HepG2 (cell line): ENCODE measurements at regions not wholly inside any gene's neighbourhood (a gene's known extent, or its start where the extent isn't known, plus 50 kb on each side); places are given as distances from the start of the nearest gene placed in this dataset.

Experiments used
- ATAC-seq: fragments of 200-7000 bp; cut with Tn5 transposase; 3 replicates; pipeline ENCODE4 v1.9.1; 2020; ENCODE audit warnings: mild to moderate bottlenecking, moderate library complexity
- BruUV-seq: library from RNA; stranded (reverse); fragments of 400-500 nt; replicated peaks from 2 replicates; lab custom pipeline; 2021; lab: Mats Ljungman, UMichigan
- CTCF ChIA-PET: fragments of 300-600 bp; formaldehyde crosslinking; extraction: SDS; loops from one replicate; lab custom pipeline; 2021; ENCODE audit warnings: low total read pairs, inconsistent platforms, low intra/inter-chr PET ratio; lab: Yijun Ruan, JAX
- POLR2A ChIA-PET: fragments of 350-600 bp; sonication (Branson Sonifier 250); formaldehyde crosslinking; loops from one replicate; lab custom pipeline; 2020; ENCODE audit warnings: antibody characterized with exemption, inconsistent platforms; lab: Yijun Ruan, JAX
- DNase-seq: peaks from one replicate; pipeline ENCODE4 v3.0.0-alpha.2; 2015; ENCODE audit warnings: low spot score
- FAIRE-seq: peaks from 3 replicates; lab custom pipeline; 2011; peaks lifted over from hg19 to GRCh38; lab: Jason Lieb, UNC
- H2AFZ ChIP-seq: one replicate; pipeline ENCODE4 v1.6.1; 2011; ENCODE audit warnings: low read length, inconsistent platforms
- H3K27ac ChIP-seq: fragments of 300-600 bp; 3 replicates; pipeline ENCODE4 v1.8.0; 2011; ENCODE audit warnings: mixed run types, mild to moderate bottlenecking, mixed read lengths, low read length, inconsistent platforms; ENCODE audit not compliant: insufficient read depth; ENCODE audit errors: extremely low read length
- H3K27me3 ChIP-seq, 2 experiments: fragments of 200-600 bp in 1 of 2; 2 replicates in 1 of 2; 3 replicates in 1 of 2; pipeline versions ENCODE4 v1.6.0 to v1.8.0; 2011; ENCODE audit warnings: low read length in 2 of 2, mild to moderate bottlenecking in 2 of 2, moderate library complexity in 2 of 2, inconsistent platforms in 1 of 2; ENCODE audit not compliant: insufficient read depth in 2 of 2, control insufficient read depth in 1 of 2
- H3K36me3 ChIP-seq, 2 experiments: fragments of 200-600 bp in 1 of 2; replicated peaks in 1 of 2; 2 replicates in 1 of 2; 3 replicates in 1 of 2; pipeline versions ENCODE4 v1.5.1 to v1.8.0; 2011; ENCODE audit warnings: low read length in 2 of 2, inconsistent platforms in 1 of 2; ENCODE audit not compliant: insufficient read depth in 2 of 2, control insufficient read depth in 1 of 2
- H3K4me1 ChIP-seq: 2 replicates; pipeline ENCODE4 v1.5.1; 2012; ENCODE audit warnings: low read length, inconsistent platforms; ENCODE audit not compliant: insufficient read depth
- H3K4me2 ChIP-seq: 2 replicates; pipeline ENCODE4 v1.6.0; 2011; ENCODE audit warnings: low read depth, low read length, inconsistent platforms
- H3K4me3 ChIP-seq, 3 experiments: fragments of 200-600 bp in 1 of 3; sonication (generic), shearing (Covaris generic) in 1 of 3; replicated peaks in 1 of 3; 2 replicates each; pipeline ENCODE4 v1.5.1; 2011 to 2016; ENCODE audit warnings: low read length in 3 of 3, inconsistent platforms in 2 of 3, low read depth in 2 of 3, mild to moderate bottlenecking in 2 of 3, control low read depth in 1 of 3, mixed read lengths in 1 of 3; ENCODE audit not compliant: insufficient read depth in 1 of 3
- H3K79me2 ChIP-seq: one replicate; pipeline ENCODE4 v1.6.1; 2011; ENCODE audit warnings: low read length, inconsistent platforms; ENCODE audit not compliant: insufficient read depth
- H3K9ac ChIP-seq: 2 replicates; pipeline ENCODE4 v1.6.0; 2011; ENCODE audit warnings: mild to moderate bottlenecking, low read depth, low read length, inconsistent platforms; ENCODE audit not compliant: insufficient read depth
- H3K9me3 ChIP-seq: 2 replicates; pipeline ENCODE4 v1.5.1; 2012; ENCODE audit warnings: mild to moderate bottlenecking, low read length
- H4K20me1 ChIP-seq: 2 replicates; pipeline ENCODE4 v1.6.0; 2011; ENCODE audit warnings: inconsistent platforms, mild to moderate bottlenecking, low read length, moderate library complexity; ENCODE audit not compliant: insufficient read depth
- DNMT1 ChIP-seq: sonication (generic); formaldehyde crosslinking; IDR thresholded peaks from 2 replicates; pipeline ENCODE4 v1.5.1; 2020; ENCODE audit warnings: mild to moderate bottlenecking, missing genetic modification reagents
- DR1 ChIP-seq: sonication (generic); formaldehyde crosslinking; IDR thresholded peaks from 2 replicates; pipeline ENCODE4 v1.8.0; 2021; ENCODE audit warnings: mild to moderate bottlenecking, missing genetic modification reagents, inconsistent platforms
- ETS1 ChIP-seq: sonication (generic); formaldehyde crosslinking; IDR thresholded peaks from 2 replicates; pipeline ENCODE4 v1.4.0; 2020; ENCODE audit warnings: missing genetic modification reagents
- HNF4G ChIP-seq, 2 experiments: sonication (generic) in 1 of 2; formaldehyde crosslinking in 1 of 2; IDR thresholded peaks; 2 replicates each; pipeline versions ENCODE4 v1.4.0 to v1.6.1; 2011 to 2020; ENCODE audit warnings: borderline replicate concordance in 2 of 2, low read depth in 2 of 2, mild to moderate bottlenecking in 2 of 2, low read length in 1 of 2, missing genetic modification reagents in 1 of 2, moderate library complexity in 1 of 2
- KDM2A ChIP-seq: sonication (generic); formaldehyde crosslinking; IDR thresholded peaks from 2 replicates; pipeline ENCODE4 v1.4.0; 2020; ENCODE audit warnings: low read depth, missing genetic modification reagents, borderline replicate concordance
- KLF9 ChIP-seq: IDR thresholded peaks from 2 replicates; pipeline ENCODE4 v1.6.1; 2016; ENCODE audit warnings: low read depth
- SMAD9 ChIP-seq: sonication (generic); formaldehyde crosslinking; IDR thresholded peaks from 2 replicates; pipeline ENCODE4 v1.5.1; 2020; ENCODE audit warnings: mild to moderate bottlenecking, missing genetic modification reagents
- ZNF34 ChIP-seq: sonication (generic); formaldehyde crosslinking; IDR thresholded peaks from 2 replicates; pipeline ENCODE4 v1.4.0; 2020; ENCODE audit warnings: mild to moderate bottlenecking, missing genetic modification reagents, borderline replicate concordance
- ZNF839 ChIP-seq: sonication (generic); formaldehyde crosslinking; IDR thresholded peaks from 2 replicates; pipeline ENCODE4 v1.4.0; 2020; ENCODE audit warnings: missing genetic modification reagents, mild to moderate bottlenecking, borderline replicate concordance
- WGBS: methylation state at CpG from one replicate; pipeline ENCODE4 v1.1.6; 2017; ENCODE audit warnings: low lambda C conversion rate; 5-methylcytosine and 5-hydroxymethylcytosine counted together
- in situ Hi-C: cut with HindIII; loops from 2 replicates; pipeline ENCODE4 v1.10.0; 2017; ENCODE audit warnings: low pct_unique_long_range_greater_than_20kb; ENCODE audit not compliant: extremely low pct_ligation_motif_present
- intact Hi-C: fragments of 100-400 bp; cut with micrococcal nuclease; formaldehyde crosslinking; loops from one replicate; pipeline ENCODE4 v1.10.0; 2022; ENCODE audit not compliant: unreplicated experiment
- TF ChIP-seq, protein P1 (sequence below): sonication (generic); formaldehyde crosslinking; IDR thresholded peaks from 2 replicates; pipeline ENCODE4 v1.4.0; 2020; ENCODE audit warnings: missing genetic modification reagents

- ATAC-seq: no peak
- no TSS peak for BruUV-seq
- Histone ChIP-seq H3K9me3 (no peaks in the 10 kb centered on the region), H3K79me2 (no peaks in the 10 kb centered on the region), H3K36me3 (no peaks in the 10 kb centered on the region), H3K27ac (no peak overlapping the region), H3K27me3 (peaks cover 0 to 2% of the 10 kb centered on the region in 2 experiments; a peak in 2 of 5 replicates), H3K4me2 (no peak overlapping the region), H3K4me3 (no peak overlapping the region), H3K4me1 (no peaks in the 10 kb centered on the region), H2AFZ (no peak overlapping the region), H3K9ac (no peak overlapping the region), H4K20me1 (no peaks in the 10 kb centered on the region)
- ChIA-PET POLR2A (no interaction called here), CTCF (no interaction called here)
- 25% methylated on average over 9 of the region's 10 CpGs for WGBS
- no peak for DNase-seq
- TF ChIP-seq ZNF34 (CRISPR knock-in tag) (no peak), HNF4G (IDR thresholded peaks at IDR 0.05; ENCODE audit: borderline replicate concordance, low read depth, low read length) (no peak), HNF4G (CRISPR knock-in tag; IDR thresholded peaks at IDR 0.05; ENCODE audit: borderline replicate concordance, low read depth) (no peak), DR1 (CRISPR knock-in tag) (no peak), ZNF839 (CRISPR knock-in tag) (no peak), SMAD9 (no peak), KLF9 (CRISPR knock-in tag) (no peak), KDM2A (CRISPR knock-in tag) (no peak), DNMT1 (CRISPR knock-in tag) (no peak), ETS1 (CRISPR knock-in tag) (no peak)
- TF ChIP-seq, protein P1, sequence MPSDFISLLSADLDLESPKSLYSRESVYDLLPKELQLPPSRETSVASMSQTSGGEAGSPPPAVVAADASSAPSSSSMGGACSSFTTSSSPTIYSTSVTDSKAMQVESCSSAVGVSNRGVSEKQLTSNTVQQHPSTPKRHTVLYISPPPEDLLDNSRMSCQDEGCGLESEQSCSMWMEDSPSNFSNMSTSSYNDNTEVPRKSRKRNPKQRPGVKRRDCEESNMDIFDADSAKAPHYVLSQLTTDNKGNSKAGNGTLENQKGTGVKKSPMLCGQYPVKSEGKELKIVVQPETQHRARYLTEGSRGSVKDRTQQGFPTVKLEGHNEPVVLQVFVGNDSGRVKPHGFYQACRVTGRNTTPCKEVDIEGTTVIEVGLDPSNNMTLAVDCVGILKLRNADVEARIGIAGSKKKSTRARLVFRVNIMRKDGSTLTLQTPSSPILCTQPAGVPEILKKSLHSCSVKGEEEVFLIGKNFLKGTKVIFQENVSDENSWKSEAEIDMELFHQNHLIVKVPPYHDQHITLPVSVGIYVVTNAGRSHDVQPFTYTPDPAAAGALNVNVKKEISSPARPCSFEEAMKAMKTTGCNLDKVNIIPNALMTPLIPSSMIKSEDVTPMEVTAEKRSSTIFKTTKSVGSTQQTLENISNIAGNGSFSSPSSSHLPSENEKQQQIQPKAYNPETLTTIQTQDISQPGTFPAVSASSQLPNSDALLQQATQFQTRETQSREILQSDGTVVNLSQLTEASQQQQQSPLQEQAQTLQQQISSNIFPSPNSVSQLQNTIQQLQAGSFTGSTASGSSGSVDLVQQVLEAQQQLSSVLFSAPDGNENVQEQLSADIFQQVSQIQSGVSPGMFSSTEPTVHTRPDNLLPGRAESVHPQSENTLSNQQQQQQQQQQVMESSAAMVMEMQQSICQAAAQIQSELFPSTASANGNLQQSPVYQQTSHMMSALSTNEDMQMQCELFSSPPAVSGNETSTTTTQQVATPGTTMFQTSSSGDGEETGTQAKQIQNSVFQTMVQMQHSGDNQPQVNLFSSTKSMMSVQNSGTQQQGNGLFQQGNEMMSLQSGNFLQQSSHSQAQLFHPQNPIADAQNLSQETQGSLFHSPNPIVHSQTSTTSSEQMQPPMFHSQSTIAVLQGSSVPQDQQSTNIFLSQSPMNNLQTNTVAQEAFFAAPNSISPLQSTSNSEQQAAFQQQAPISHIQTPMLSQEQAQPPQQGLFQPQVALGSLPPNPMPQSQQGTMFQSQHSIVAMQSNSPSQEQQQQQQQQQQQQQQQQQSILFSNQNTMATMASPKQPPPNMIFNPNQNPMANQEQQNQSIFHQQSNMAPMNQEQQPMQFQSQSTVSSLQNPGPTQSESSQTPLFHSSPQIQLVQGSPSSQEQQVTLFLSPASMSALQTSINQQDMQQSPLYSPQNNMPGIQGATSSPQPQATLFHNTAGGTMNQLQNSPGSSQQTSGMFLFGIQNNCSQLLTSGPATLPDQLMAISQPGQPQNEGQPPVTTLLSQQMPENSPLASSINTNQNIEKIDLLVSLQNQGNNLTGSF: no peak
- FAIRE-seq: no peak
- intact Hi-C loops: no loop called here
- in situ Hi-C loops: no loop called here
Observed at GRCh38 chrX:39842281-39842973, 255.3 kb downstream of the BCOR start.
